Body of pancreas (tissue), 4 donors: ENCODE measurements at regions not wholly inside any gene's neighbourhood (a gene's known extent, or its start where the extent isn't known, plus 50 kb on each side); places are given as distances from the start of the nearest gene placed in this dataset.

Experiments used
- POLR2A ChIP-seq, 3 donors: fragments of 450-650 bp; IDR thresholded peaks; one replicate each; pipeline ENCODE4 v1.6.1; 2016; ENCODE audit warnings: antibody characterized with exemption in 3 of 3, mild to moderate bottlenecking in 2 of 3
- TF ChIP-seq, protein P1 (sequence below), 7 experiments: fragments of 450-650 bp in 4 of 7; fragments of 200-600 bp in 3 of 7; sonication (generic) in 3 of 7; IDR thresholded peaks; one replicate each; pipeline ENCODE4 v1.5.1; 2016 to 2019; ENCODE audit warnings: antibody characterized with exemption in 7 of 7

DNA sequence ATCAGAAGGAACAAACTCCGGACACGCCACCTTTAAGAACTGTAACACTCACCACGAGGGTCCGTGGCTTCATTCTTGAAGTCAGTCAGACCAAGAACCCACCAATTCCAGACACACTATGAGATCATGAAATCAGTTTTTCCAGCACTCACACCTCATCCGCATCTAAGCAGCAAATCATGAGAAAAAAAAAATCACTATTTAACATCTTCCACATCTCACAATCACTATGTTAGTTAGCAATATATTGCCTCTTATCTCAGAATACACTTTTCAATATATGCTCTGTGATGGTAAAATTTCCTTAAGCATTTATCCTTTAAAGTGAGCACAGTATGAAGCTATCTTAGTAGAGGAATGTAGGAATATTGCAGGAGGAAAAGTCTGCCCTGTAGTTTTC, 328.7 kb downstream of the FAM181B start:
- TF ChIP-seq, protein P1, sequence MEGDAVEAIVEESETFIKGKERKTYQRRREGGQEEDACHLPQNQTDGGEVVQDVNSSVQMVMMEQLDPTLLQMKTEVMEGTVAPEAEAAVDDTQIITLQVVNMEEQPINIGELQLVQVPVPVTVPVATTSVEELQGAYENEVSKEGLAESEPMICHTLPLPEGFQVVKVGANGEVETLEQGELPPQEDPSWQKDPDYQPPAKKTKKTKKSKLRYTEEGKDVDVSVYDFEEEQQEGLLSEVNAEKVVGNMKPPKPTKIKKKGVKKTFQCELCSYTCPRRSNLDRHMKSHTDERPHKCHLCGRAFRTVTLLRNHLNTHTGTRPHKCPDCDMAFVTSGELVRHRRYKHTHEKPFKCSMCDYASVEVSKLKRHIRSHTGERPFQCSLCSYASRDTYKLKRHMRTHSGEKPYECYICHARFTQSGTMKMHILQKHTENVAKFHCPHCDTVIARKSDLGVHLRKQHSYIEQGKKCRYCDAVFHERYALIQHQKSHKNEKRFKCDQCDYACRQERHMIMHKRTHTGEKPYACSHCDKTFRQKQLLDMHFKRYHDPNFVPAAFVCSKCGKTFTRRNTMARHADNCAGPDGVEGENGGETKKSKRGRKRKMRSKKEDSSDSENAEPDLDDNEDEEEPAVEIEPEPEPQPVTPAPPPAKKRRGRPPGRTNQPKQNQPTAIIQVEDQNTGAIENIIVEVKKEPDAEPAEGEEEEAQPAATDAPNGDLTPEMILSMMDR (IDR thresholded peaks at IDR 0.05), result no peak
- TF ChIP-seq POLR2A (IDR thresholded peaks at IDR 0.05), result no peak
